GM12874 (cell line): ENCODE measurements at regions not wholly inside any gene's neighbourhood (a gene's known extent, or its start where the extent isn't known, plus 50 kb on each side); places are given as distances from the start of the nearest gene placed in this dataset.

Experiments used
- TF ChIP-seq, protein P1 (sequence below): IDR thresholded peaks from 2 replicates; pipeline ENCODE4 v1.5.1; 2011; ENCODE audit warnings: low read depth, mild to moderate bottlenecking, control low read depth, low read length, moderate library complexity; ENCODE audit not compliant: insufficient read depth

DNA sequence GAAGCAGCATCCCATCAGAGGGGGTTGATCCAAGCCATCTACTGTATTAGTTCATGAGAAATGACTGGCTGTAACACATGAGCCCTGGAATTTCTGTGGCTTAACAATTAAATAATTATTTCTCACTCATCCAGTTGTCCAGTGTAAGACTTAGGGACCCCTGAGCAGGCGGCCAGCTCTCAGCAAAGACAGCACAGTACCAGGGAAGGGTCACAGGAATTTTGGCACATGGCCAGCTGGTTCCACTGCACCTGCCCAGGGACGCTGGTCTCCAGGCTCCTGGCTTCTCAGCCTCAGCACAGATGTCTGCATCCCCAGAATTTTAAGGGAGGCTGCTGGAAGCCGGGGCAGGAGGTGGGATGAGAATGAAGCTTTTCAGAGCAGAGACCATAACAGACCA is 93.7 kb upstream of the DHRSX start:
- TF ChIP-seq, protein P1, sequence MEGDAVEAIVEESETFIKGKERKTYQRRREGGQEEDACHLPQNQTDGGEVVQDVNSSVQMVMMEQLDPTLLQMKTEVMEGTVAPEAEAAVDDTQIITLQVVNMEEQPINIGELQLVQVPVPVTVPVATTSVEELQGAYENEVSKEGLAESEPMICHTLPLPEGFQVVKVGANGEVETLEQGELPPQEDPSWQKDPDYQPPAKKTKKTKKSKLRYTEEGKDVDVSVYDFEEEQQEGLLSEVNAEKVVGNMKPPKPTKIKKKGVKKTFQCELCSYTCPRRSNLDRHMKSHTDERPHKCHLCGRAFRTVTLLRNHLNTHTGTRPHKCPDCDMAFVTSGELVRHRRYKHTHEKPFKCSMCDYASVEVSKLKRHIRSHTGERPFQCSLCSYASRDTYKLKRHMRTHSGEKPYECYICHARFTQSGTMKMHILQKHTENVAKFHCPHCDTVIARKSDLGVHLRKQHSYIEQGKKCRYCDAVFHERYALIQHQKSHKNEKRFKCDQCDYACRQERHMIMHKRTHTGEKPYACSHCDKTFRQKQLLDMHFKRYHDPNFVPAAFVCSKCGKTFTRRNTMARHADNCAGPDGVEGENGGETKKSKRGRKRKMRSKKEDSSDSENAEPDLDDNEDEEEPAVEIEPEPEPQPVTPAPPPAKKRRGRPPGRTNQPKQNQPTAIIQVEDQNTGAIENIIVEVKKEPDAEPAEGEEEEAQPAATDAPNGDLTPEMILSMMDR: no peak

- TF ChIP-seq, protein P1: no peak
Measured at GRCh38 chrX:2592279-2592678, 91.5 kb upstream of the DHRSX start.

GRCh38 chrX:2589186-2590020 is 88.6 kb upstream of the DHRSX start:
- TF ChIP-seq, protein P1: no peak

DNA sequence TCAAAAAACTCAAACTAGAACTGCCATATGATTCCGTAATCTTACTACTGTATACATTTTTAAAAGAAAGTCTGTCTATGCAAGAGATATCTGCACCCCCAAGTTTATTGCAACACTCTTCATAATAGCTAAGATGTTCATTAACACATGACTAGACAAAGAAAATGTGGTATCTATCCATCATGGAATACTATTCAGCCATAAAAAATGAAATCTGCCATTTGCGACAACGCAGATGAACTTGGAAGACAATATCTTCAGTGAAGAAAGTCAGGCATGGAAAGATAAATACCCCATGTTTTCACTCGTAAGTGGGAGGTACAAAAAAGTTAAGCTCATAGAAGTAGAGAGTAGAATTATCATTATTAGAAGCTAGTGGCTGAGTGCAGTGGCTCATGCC is 87.3 kb upstream of the DHRSX start:
- TF ChIP-seq, protein P1: no peak

GRCh38 chrX:2587146-2587545 is 86.4 kb upstream of the DHRSX start:
- TF ChIP-seq, protein P1: no peak

- TF ChIP-seq, protein P1: no peak
Measured at GRCh38 chrX:2585158-2585470, 84.3 kb upstream of the DHRSX start.

- TF ChIP-seq, protein P1: no peak
Measured at GRCh38 chrX:2584251-2585157, 83.7 kb upstream of the DHRSX start.
